Astrocyte (in vitro differentiated cells and primary cell): ENCODE measurements at regions not wholly inside any gene's neighbourhood (a gene's known extent, or its start where the extent isn't known, plus 50 kb on each side); places are given as distances from the start of the nearest gene placed in this dataset.
"Not testable (repeated sequence)": the region's sequence is repeated elsewhere in the genome, so short reads cannot be mapped to it uniquely, and the experiment has no call there.

ENCODE experiments used
- DNase-seq: peaks from one replicate; pipeline ENCODE4 v3.0.0-alpha.2; 2010; ENCODE audit warnings: low read depth
- FAIRE-seq: peaks from 2 replicates; lab custom pipeline; 2011; peaks lifted over from hg19 to GRCh38; lab: Jason Lieb, UNC
- H2AFZ ChIP-seq: 2 replicates; pipeline ENCODE4 v1.6.0; 2012; ENCODE audit warnings: low read depth, low read length, inconsistent platforms
- H3K27ac ChIP-seq: 2 replicates; pipeline ENCODE4 v1.5.1; 2011; ENCODE audit warnings: low read depth, low read length, inconsistent platforms
- H3K27me3 ChIP-seq: 2 replicates; pipeline ENCODE4 v1.6.0; 2011; ENCODE audit warnings: low read length, inconsistent platforms; ENCODE audit not compliant: insufficient read depth
- H3K36me3 ChIP-seq: 2 replicates; pipeline ENCODE4 v1.5.1; 2011; ENCODE audit warnings: low read length, inconsistent platforms; ENCODE audit not compliant: insufficient read depth
- H3K4me1 ChIP-seq: 2 replicates; pipeline ENCODE4 v1.5.1; 2011; ENCODE audit warnings: low read length, inconsistent platforms; ENCODE audit not compliant: insufficient read depth
- H3K4me2 ChIP-seq: 2 replicates; pipeline ENCODE4 v1.6.0; 2012; ENCODE audit warnings: low read length, inconsistent platforms
- H3K4me3 ChIP-seq: 2 replicates; pipeline ENCODE4 v1.5.1; 2011; ENCODE audit warnings: low read depth, mild to moderate bottlenecking, low read length, inconsistent platforms; ENCODE audit not compliant: insufficient read depth
- H3K79me2 ChIP-seq: 2 replicates; pipeline ENCODE4 v1.6.0; 2012; ENCODE audit warnings: mild to moderate bottlenecking, low read length, inconsistent platforms; ENCODE audit not compliant: insufficient read depth
- H3K9ac ChIP-seq: 2 replicates; pipeline ENCODE4 v1.6.0; 2012; ENCODE audit warnings: mild to moderate bottlenecking, low read length, inconsistent platforms
- H3K9me3 ChIP-seq: 2 replicates; pipeline ENCODE4 v1.5.1; 2012; ENCODE audit warnings: low read depth, mild to moderate bottlenecking, low read length, inconsistent platforms; ENCODE audit not compliant: insufficient read depth
- H4K20me1 ChIP-seq: 2 replicates; pipeline ENCODE4 v1.6.0; 2012; ENCODE audit warnings: low read length, inconsistent platforms; ENCODE audit not compliant: insufficient read depth
- H3K27ac Mint-ChIP-seq: one replicate; pipeline ENCODE4 v1.8.0; 2021; ENCODE audit warnings: mild to moderate bottlenecking, mixed read lengths; ENCODE audit not compliant: unreplicated experiment
- H3K27me3 Mint-ChIP-seq: one replicate; pipeline ENCODE4 v1.8.0; 2021; ENCODE audit warnings: low read depth, mixed read lengths; ENCODE audit not compliant: unreplicated experiment
- H3K36me3 Mint-ChIP-seq: one replicate; pipeline ENCODE4 v1.8.0; 2021; ENCODE audit warnings: low read depth, mixed read lengths; ENCODE audit not compliant: unreplicated experiment
- H3K4me1 Mint-ChIP-seq: one replicate; pipeline ENCODE4 v1.8.0; 2021; ENCODE audit warnings: low read depth, mixed read lengths; ENCODE audit not compliant: unreplicated experiment
- H3K4me3 Mint-ChIP-seq: one replicate; pipeline ENCODE4 v1.8.0; 2021; ENCODE audit warnings: mild to moderate bottlenecking, moderate library complexity, mixed read lengths; ENCODE audit not compliant: unreplicated experiment
- H3K9me3 Mint-ChIP-seq: one replicate; pipeline ENCODE4 v1.8.0; 2021; ENCODE audit warnings: mild to moderate bottlenecking, mixed read lengths; ENCODE audit not compliant: unreplicated experiment
- EZH2 ChIP-seq: IDR thresholded peaks from 2 replicates; pipeline ENCODE4 v1.6.1; 2012; ENCODE audit warnings: mild to moderate bottlenecking, low read length, inconsistent platforms; ENCODE audit not compliant: insufficient read depth
- TF ChIP-seq, protein P1 (sequence below): IDR thresholded peaks from 2 replicates; pipeline ENCODE4 v1.5.1; 2011; ENCODE audit warnings: low read depth, mild to moderate bottlenecking, inconsistent platforms, low read length, moderate library complexity; ENCODE audit not compliant: insufficient read depth

DNA sequence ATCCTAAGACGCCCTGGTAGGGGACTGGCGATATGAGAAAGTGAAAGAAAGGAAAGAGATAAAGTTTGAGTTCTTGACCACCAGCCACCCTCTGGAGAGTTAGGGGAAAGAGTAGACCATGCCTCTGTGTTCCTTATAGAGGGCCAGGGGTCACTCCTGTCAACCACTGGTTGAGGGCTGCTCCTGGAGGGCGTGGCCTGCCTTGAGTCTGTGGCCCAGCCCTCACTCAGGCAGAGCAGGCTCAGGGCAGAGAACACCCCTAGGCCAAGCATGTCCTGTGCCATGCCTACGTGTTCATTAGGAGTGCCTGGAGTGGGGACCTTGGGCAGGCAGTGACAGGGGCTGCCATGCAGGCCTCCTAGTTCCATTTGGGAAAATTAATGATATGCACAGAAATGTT lies 161.1 kb upstream of the EPB41L3 start:
- no peak overlapping the region for H3K4me2 ChIP-seq
- H3K27ac ChIP-seq, result no peak overlapping the region
- H3K79me2 ChIP-seq, result no peaks in the 10 kb centered on the region
- FAIRE-seq (no peak), DNase-seq (no peak)
- H4K20me1 ChIP-seq, result no peaks in the 10 kb centered on the region
- TF ChIP-seq, protein P1, sequence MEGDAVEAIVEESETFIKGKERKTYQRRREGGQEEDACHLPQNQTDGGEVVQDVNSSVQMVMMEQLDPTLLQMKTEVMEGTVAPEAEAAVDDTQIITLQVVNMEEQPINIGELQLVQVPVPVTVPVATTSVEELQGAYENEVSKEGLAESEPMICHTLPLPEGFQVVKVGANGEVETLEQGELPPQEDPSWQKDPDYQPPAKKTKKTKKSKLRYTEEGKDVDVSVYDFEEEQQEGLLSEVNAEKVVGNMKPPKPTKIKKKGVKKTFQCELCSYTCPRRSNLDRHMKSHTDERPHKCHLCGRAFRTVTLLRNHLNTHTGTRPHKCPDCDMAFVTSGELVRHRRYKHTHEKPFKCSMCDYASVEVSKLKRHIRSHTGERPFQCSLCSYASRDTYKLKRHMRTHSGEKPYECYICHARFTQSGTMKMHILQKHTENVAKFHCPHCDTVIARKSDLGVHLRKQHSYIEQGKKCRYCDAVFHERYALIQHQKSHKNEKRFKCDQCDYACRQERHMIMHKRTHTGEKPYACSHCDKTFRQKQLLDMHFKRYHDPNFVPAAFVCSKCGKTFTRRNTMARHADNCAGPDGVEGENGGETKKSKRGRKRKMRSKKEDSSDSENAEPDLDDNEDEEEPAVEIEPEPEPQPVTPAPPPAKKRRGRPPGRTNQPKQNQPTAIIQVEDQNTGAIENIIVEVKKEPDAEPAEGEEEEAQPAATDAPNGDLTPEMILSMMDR, result no peak
- TF ChIP-seq EZH2, result no peak
- Mint-ChIP-seq H3K4me3 (no peak overlapping the region), H3K9me3 (no peaks in the 10 kb centered on the region), H3K27ac (no peak overlapping the region), H3K27me3 (peaks cover 3% of the 10 kb centered on the region), H3K4me1 (no peaks in the 10 kb centered on the region), H3K36me3 (no peaks in the 10 kb centered on the region)
- no peak overlapping the region for H3K9ac ChIP-seq
- H2AFZ ChIP-seq, result no peak overlapping the region
- H3K27me3 ChIP-seq, result peaks cover 2% of the 10 kb centered on the region
- no peaks in the 10 kb centered on the region for H3K36me3 ChIP-seq
- no peak overlapping the region for H3K4me3 ChIP-seq
- H3K9me3 ChIP-seq, result no peaks in the 10 kb centered on the region
- H3K4me1 ChIP-seq, result no peaks in the 10 kb centered on the region

DNA sequence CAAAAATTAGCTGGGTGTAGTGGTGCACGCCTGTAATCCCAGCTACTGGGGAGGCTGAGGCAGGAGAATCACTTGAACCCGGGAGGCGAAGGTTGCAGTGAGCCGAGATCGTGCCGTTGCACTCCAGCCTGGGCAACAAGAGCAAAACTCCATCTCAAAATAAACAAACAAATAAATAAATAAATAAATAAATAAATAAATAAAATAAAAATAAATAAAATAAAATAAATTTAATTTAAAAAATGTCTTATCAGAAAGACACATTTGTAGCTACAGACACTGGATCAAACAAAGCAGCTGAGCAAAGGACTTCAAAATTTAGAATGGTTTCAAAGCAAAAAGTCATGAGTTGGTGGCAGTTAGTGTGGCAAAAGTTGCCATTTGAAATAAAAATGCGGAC lies 158.2 kb upstream of the EPB41L3 start:
- H3K27ac ChIP-seq, FAIRE-seq: not testable (repeated sequence)

DNA sequence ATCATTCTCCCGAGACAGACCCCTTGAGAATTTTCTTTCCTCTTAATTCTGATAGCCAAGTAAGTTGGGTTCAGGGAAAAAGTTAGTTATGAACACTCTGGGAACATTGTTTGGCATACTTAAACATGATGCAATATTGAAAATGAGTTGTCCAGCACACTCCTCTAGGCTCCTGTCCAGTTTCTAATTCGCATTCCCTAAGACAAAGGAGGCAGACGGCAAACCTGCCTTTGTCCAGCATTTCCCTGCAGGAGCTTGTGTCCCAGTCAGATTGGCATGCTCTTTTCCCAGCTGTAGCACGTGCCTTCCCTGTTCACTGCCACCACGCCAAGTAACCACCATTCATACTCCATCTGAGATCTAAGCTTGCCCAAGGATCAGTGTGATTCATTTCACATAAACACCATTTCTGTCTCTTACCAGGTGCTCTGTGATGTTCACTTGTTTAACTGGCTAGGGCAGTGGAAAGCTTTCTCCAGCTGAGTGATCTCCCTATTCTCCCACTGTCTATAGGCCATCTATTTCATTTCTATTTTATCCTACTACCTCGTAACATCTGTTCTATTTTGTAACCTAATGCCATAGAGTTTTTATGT lies 150.0 kb upstream of the EPB41L3 start:
- FAIRE-seq (no peak), DNase-seq (peak; percentile 2)
- Histone ChIP-seq H4K20me1 (no peaks in the 10 kb centered on the region), H3K36me3 (no peaks in the 10 kb centered on the region), H3K4me2 (no peak overlapping the region), H3K4me1 (no peaks in the 10 kb centered on the region), H3K9ac (no peak overlapping the region), H2AFZ (no peak overlapping the region), H3K79me2 (no peaks in the 10 kb centered on the region), H3K27ac (no peak overlapping the region), H3K9me3 (no peaks in the 10 kb centered on the region), H3K4me3 (no peak overlapping the region), H3K27me3 (no peaks in the 10 kb centered on the region)
- no peak overlapping the region for H3K27ac Mint-ChIP-seq
- TF ChIP-seq EZH2, result no peak
- TF ChIP-seq, protein P1, result no peak
- no peaks in the 10 kb centered on the region for H3K27me3 Mint-ChIP-seq
- H3K4me1 Mint-ChIP-seq, result no peaks in the 10 kb centered on the region
- peaks cover 8% of the 10 kb centered on the region for H3K9me3 Mint-ChIP-seq
- H3K4me3 Mint-ChIP-seq, result no peak overlapping the region
- H3K36me3 Mint-ChIP-seq, result no peaks in the 10 kb centered on the region

More for the DNA sequence above, 158.2 kb upstream of the EPB41L3 start:
- H3K79me2 ChIP-seq, H3K27ac Mint-ChIP-seq, H3K9me3 Mint-ChIP-seq, H3K36me3 ChIP-seq, H3K4me2 ChIP-seq, H3K9ac ChIP-seq, H3K27me3 Mint-ChIP-seq, H3K4me3 ChIP-seq, H3K27me3 ChIP-seq, H4K20me1 ChIP-seq, H2AFZ ChIP-seq, H3K36me3 Mint-ChIP-seq, H3K4me3 Mint-ChIP-seq, H3K9me3 ChIP-seq, H3K4me1 Mint-ChIP-seq, H3K4me1 ChIP-seq, DNase-seq: not testable (repeated sequence)
